Mucosa of descending colon (tissue), 3 donors: ENCODE measurements at regions not wholly inside any gene's neighbourhood (a gene's known extent, or its start where the extent isn't known, plus 50 kb on each side); places are given as distances from the start of the nearest gene placed in this dataset.
A peak's percentile ranks its signal among the peaks of the same experiment; 100 is the strongest.

Experiments used
- ATAC-seq: fragments of 200-7000 bp; cut with Tn5 transposase; one replicate; pipeline ENCODE4 v1.9.1; 2020; ENCODE audit warnings: mild to moderate bottlenecking, moderate library complexity
- DNase-seq, 3 donors: peaks; one replicate each; pipeline ENCODE4 v3.0.0-alpha.2; 2020
- H3K36me3 ChIP-seq: fragments of 200-600 bp; one replicate; pipeline ENCODE4 v1.8.0; 2021; ENCODE audit warnings: low read depth, mild to moderate bottlenecking
- H3K4me1 ChIP-seq: fragments of 200-600 bp; one replicate; pipeline ENCODE4 v1.8.0; 2021; ENCODE audit warnings: low read depth, mild to moderate bottlenecking
- H3K4me3 ChIP-seq: fragments of 200-600 bp; one replicate; pipeline ENCODE4 v1.8.0; 2021; ENCODE audit warnings: mild to moderate bottlenecking
- H3K9me3 ChIP-seq: fragments of 200-600 bp; one replicate; pipeline ENCODE4 v1.8.0; 2021; ENCODE audit warnings: mild to moderate bottlenecking
- CTCF ChIP-seq: fragments of 200-600 bp; IDR thresholded peaks from one replicate; pipeline ENCODE4 v1.8.0; 2022; ENCODE audit warnings: antibody characterized with exemption, mild to moderate bottlenecking
- intact Hi-C, 2 donors: fragments of 100-400 bp; cut with DNase I in 1 of 2; cut with micrococcal nuclease in 1 of 2; formaldehyde crosslinking; loops; one replicate each; pipeline versions ENCODE4 v1.11.0 to v1.11.1; 2022; cut with DNase I, micrococcal nuclease
- donor health status: DM: no; HTN: no; CAD: no; lungs with moderate emphysema.
- donor health status: DM: no; HTN: no; CAD: no.
- donor health status: DM: no; HTN: yes; CAD: no.

- peak; percentile 90 for ATAC-seq
- no peaks in the 10 kb centered on the region for H3K36me3 ChIP-seq
- no peaks in the 10 kb centered on the region for H3K9me3 ChIP-seq
- no peak overlapping the region for H3K4me3 ChIP-seq
- H3K4me1 ChIP-seq, result peaks cover 20% of the 10 kb centered on the region
- peak; percentile 55 to 79 (median 70) for DNase-seq
- intact Hi-C loops, result no loop called here
- TF ChIP-seq CTCF, result no peak
Observed at GRCh38 chr6:11317885-11318771, 85.7 kb upstream of the NEDD9 start.

GRCh38 chr6:11315743-11316437 lies 83.4 kb upstream of the NEDD9 start:
- TF ChIP-seq CTCF, result no peak
- no peaks in the 10 kb centered on the region for H3K9me3 ChIP-seq
- ATAC-seq (peak; percentile 88), DNase-seq (peak in 1 of 3 donors; percentile 31)
- no peak overlapping the region for H3K4me3 ChIP-seq
- H3K36me3 ChIP-seq, result no peaks in the 10 kb centered on the region
- intact Hi-C loops, result no loop called here
- peaks cover 20% of the 10 kb centered on the region for H3K4me1 ChIP-seq

GRCh38 chr6:11313207-11313606 lies 80.7 kb upstream of the NEDD9 start:
- no peaks in the 10 kb centered on the region for H3K9me3 ChIP-seq
- intact Hi-C loops, result no loop called here
- H3K4me1 ChIP-seq, result peaks cover 18% of the 10 kb centered on the region
- ATAC-seq (no peak), DNase-seq (no peak)
- H3K36me3 ChIP-seq, result no peaks in the 10 kb centered on the region
- no peak overlapping the region for H3K4me3 ChIP-seq
- no peak for TF ChIP-seq CTCF

GRCh38 chr6:11311970-11312369 lies 79.5 kb upstream of the NEDD9 start:
- no peaks in the 10 kb centered on the region for H3K36me3 ChIP-seq
- DNase-seq (no peak), ATAC-seq (no peak)
- no peak overlapping the region for H3K4me3 ChIP-seq
- no peak for TF ChIP-seq CTCF
- intact Hi-C loops, result no loop called here
- no peaks in the 10 kb centered on the region for H3K9me3 ChIP-seq
- H3K4me1 ChIP-seq, result peaks cover 12% of the 10 kb centered on the region

- no peak overlapping the region for H3K4me3 ChIP-seq
- ATAC-seq (peak; percentile 15), DNase-seq (no peak)
- no peaks in the 10 kb centered on the region for H3K36me3 ChIP-seq
- no peaks in the 10 kb centered on the region for H3K9me3 ChIP-seq
- no peaks in the 10 kb centered on the region for H3K4me1 ChIP-seq
- TF ChIP-seq CTCF, result no peak
- intact Hi-C loops, result no loop called here
Observed at GRCh38 chr6:11309947-11310665, 77.6 kb upstream of the NEDD9 start.
